Activated CD4-positive, alpha-beta memory T cell treated with anti-CD3 and anti-CD28 coated beads for 36 hours (primary cell): ENCODE measurements at regions not wholly inside any gene's neighbourhood (a gene's known extent, or its start where the extent isn't known, plus 50 kb on each side); places are given as distances from the start of the nearest gene placed in this dataset.

Experiments
- CTCF ChIA-PET: fragments of 350-600 bp; sonication (Branson Sonifier 250); formaldehyde crosslinking; loops from one replicate; lab custom pipeline; 2021; ENCODE audit warnings: antibody characterized with exemption, inconsistent platforms; lab: Charles Lee
- POLR2A ChIA-PET: fragments of 350-600 bp; sonication (Branson Sonifier 250); formaldehyde crosslinking; loops from one replicate; lab custom pipeline; 2021; ENCODE audit warnings: antibody characterized with exemption; lab: Charles Lee
- DNase-seq: peaks from one replicate; pipeline ENCODE4 v3.0.0-alpha.2; 2020
- H3K27ac Mint-ChIP-seq: one replicate; pipeline ENCODE4 v1.8.0; 2021; ENCODE audit warnings: mixed read lengths
- H3K27me3 Mint-ChIP-seq: one replicate; pipeline ENCODE4 v1.8.0; 2021; ENCODE audit warnings: mixed read lengths
- H3K36me3 Mint-ChIP-seq: one replicate; pipeline ENCODE4 v1.8.0; 2021; ENCODE audit warnings: mixed read lengths
- H3K4me1 Mint-ChIP-seq: one replicate; pipeline ENCODE4 v1.8.0; 2021; ENCODE audit warnings: low read depth, mixed read lengths
- H3K4me3 Mint-ChIP-seq: one replicate; pipeline ENCODE4 v1.8.0; 2021; ENCODE audit warnings: mild to moderate bottlenecking, mixed read lengths
- H3K9me3 Mint-ChIP-seq: one replicate; pipeline ENCODE4 v1.8.0; 2021; ENCODE audit warnings: mixed read lengths
- intact Hi-C: fragments of 100-400 bp; cut with micrococcal nuclease; formaldehyde crosslinking; loops from one replicate; pipeline ENCODE4 v1.15.1; 2023

DNA sequence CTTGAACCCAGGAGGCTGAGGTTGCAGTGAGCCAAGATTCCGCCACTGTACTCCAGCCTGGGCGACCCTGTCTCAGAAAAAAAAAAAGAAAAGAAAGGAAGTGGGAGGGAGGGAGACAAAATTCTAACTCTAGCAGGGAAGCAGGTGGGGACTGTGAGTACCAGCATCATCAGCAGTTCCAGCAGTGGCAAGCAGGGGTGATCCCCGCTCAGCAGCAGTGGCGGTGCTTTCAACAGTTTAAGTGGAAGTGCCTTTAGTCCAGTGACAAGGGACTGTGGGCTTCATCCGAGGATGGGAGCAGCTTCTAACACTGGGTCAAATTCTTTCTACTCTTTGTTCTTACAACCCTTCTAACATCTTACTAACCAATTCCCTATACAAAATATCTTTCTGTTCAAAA, 858.1 kb upstream of the ADAMTS5 start:
- H3K27ac Mint-ChIP-seq: no peak overlapping the region
- no peaks in the 10 kb centered on the region for H3K4me1 Mint-ChIP-seq
- POLR2A ChIA-PET: no interaction called here
- H3K27me3 Mint-ChIP-seq: no peaks in the 10 kb centered on the region
- no peak for DNase-seq
- intact Hi-C loops: no loop called here
- H3K9me3 Mint-ChIP-seq: peaks cover 9% of the 10 kb centered on the region
- CTCF ChIA-PET: no interaction called here
- no peak overlapping the region for H3K4me3 Mint-ChIP-seq
- no peaks in the 10 kb centered on the region for H3K36me3 Mint-ChIP-seq

DNA sequence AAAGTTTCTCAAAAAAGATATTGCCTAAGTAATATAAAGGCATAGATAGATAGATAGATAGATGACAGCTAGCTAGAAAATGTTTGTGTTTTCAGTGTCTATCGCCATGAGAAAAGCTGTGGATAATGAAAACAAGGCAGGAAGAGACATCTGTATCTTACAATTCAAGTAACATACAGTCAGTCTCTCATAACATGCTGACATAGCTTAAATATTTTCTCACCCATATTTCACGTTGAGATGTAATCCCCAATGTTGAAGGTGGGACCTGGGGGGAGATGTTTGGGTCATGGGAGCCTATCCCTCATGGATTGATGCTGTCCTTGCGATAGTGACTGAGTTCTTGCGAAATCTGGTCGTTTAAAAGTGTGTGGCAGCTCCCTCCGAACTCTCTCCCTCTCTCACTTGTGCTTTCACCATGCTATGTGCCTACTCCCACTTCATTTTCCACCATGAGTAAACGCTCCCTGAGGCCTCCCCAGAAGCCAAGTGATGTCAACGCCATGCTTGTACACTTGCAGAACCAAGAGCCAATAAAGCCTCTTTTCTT, 856.8 kb upstream of the ADAMTS5 start:
- ChIA-PET POLR2A (no interaction called here), CTCF (no interaction called here)

DNA sequence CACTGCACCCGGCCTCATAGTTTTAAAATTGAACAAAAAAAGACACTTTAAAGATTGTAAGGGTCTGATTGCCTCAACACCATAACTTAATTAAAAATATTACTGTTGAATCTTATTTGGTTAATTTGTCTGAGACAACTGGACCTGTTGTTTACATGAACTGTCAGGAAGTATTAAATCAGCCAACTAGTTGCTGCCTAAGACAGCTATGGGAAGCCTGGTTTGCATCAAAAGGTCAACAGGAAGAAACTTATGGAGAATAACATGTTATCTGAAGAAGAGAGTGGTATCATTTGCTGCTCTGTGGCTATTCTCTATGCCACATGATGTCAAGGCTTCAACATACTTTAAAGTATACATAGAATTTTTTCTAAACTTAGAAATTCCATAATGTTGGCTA, 853.5 kb upstream of the ADAMTS5 start:
- Mint-ChIP-seq H3K4me3 (no peak overlapping the region), H3K27ac (no peak overlapping the region), H3K27me3 (no peaks in the 10 kb centered on the region), H3K9me3 (peaks cover 3% of the 10 kb centered on the region), H3K36me3 (no peaks in the 10 kb centered on the region), H3K4me1 (no peaks in the 10 kb centered on the region)
- DNase-seq: no peak
- CTCF ChIA-PET: no interaction called here
- POLR2A ChIA-PET: no interaction called here
- intact Hi-C loops: no loop called here

More for the DNA sequence above, 856.8 kb upstream of the ADAMTS5 start:
- H3K27me3 Mint-ChIP-seq: no peaks in the 10 kb centered on the region
- H3K4me1 Mint-ChIP-seq: no peaks in the 10 kb centered on the region
- intact Hi-C loops: no loop called here
- no peaks in the 10 kb centered on the region for H3K36me3 Mint-ChIP-seq
- no peak overlapping the region for H3K4me3 Mint-ChIP-seq
- peaks cover 9% of the 10 kb centered on the region for H3K9me3 Mint-ChIP-seq
- no peak for DNase-seq
- no peak overlapping the region for H3K27ac Mint-ChIP-seq

DNA sequence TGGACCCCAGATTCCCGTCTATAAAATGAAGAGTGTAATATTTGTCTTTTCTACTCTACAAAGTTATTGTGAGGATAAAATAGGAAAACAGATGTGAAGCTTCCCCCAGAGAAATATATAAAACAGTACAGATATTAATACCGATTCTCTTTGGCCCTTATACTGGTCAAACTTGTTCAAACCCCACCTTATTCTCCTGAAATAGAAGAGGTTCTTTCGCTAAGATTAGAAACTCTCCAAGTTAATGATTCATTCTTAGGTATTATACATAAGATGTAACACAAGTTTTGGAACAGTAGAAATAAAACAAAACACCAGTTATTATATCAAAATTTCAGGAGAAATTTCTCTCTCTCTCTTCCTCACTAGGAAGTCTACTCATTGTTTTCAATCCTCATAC, 852.4 kb upstream of the ADAMTS5 start:
- DNase-seq: no peak
- no peak overlapping the region for H3K4me3 Mint-ChIP-seq
- no peaks in the 10 kb centered on the region for H3K36me3 Mint-ChIP-seq
- no peaks in the 10 kb centered on the region for H3K4me1 Mint-ChIP-seq
- POLR2A ChIA-PET: no interaction called here
- CTCF ChIA-PET: no interaction called here
- intact Hi-C loops: no loop called here
- H3K27ac Mint-ChIP-seq: no peak overlapping the region
- H3K9me3 Mint-ChIP-seq: peaks cover 3% of the 10 kb centered on the region
- no peaks in the 10 kb centered on the region for H3K27me3 Mint-ChIP-seq

DNA sequence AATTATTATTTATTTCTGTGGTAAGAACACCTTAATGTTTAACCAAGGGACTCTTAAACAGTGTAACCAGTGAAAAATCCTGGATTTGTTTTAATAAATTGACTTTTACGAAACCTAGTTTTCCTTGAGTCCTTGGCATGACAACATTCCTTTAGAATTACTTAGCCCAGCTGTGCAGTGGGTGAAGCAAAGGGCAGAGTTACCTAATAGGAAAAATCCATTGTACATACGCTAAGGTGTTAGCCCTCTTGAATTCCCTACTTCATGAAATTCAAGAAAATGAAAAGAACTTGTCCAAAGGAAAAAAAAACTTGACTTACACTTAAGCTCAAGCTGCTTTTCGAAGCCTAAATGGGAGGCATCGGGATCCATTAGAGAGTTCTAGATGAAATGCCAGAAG, 852.0 kb upstream of the ADAMTS5 start:
- Mint-ChIP-seq H3K36me3 (no peaks in the 10 kb centered on the region), H3K27me3 (no peaks in the 10 kb centered on the region), H3K27ac (no peak overlapping the region), H3K4me3 (no peak overlapping the region), H3K4me1 (no peaks in the 10 kb centered on the region), H3K9me3 (peaks cover 2% of the 10 kb centered on the region)
- DNase-seq: no peak
- CTCF ChIA-PET: no interaction called here
- POLR2A ChIA-PET: no interaction called here
- intact Hi-C loops: no loop called here

DNA sequence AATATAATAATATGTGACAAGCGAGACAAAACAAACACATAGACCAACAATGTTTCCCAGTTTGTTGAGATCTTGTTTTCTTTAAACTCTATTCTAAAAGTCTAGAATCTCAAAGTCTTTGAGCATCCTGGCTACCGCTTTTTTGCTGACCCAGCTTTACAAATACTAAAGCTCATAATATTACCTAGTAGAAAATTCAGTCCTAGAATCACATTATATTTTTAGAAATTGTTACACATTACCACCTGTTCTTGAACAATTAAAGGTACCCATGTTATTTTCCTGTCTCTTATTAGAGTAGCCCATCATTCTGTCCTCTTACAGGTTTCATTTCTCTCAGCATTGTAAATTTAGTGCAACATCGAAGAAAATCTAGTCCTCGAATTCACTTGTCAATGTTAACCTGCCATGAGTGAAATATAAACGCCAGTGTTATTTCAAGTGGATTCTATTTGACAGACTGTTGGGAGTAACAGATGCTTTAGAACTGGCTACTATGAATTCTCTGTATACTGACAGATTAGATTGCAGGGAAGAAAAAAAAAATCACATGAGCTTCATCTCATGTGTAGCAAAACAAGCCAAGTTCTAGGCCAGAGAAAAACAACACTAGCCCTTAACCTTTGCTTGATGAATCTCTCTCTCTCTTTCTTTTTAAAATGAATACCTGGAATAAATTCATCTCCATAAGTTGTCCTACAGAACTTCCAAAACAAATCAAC, 851.2 kb upstream of the ADAMTS5 start:
- no peaks in the 10 kb centered on the region for H3K4me1 Mint-ChIP-seq
- no peaks in the 10 kb centered on the region for H3K27me3 Mint-ChIP-seq
- intact Hi-C loops: no loop called here
- POLR2A ChIA-PET: no interaction called here
- CTCF ChIA-PET: interaction anchor here (0.9 kb wide), 1 partner anchor 15 kb away, joined by 3 read pairs; no protein-coding TSS in a partner anchor
- no peaks in the 10 kb centered on the region for H3K9me3 Mint-ChIP-seq
- no peaks in the 10 kb centered on the region for H3K36me3 Mint-ChIP-seq
- no peak overlapping the region for H3K4me3 Mint-ChIP-seq
- no peak for DNase-seq
- no peak overlapping the region for H3K27ac Mint-ChIP-seq

DNA sequence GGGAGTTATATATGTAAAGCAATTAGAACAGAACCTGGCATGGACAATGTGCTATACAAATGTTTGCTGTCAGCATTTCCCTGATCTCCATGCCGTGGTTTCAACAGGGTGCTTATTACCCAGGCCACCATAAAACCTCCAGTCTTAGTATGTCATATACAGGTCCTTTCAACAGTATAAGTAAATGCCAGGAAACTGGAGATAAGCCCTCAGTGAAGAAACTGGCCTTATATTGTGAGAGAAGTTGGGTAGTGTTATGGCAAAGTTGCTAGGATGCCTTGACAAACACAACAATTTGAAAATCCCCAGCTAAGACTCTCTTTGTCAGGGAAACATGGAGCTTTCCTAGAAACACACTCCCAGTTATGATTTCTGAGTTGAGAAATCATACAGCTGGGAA, 850.2 kb upstream of the ADAMTS5 start:
- Mint-ChIP-seq H3K36me3 (no peaks in the 10 kb centered on the region), H3K9me3 (no peaks in the 10 kb centered on the region), H3K27ac (no peak overlapping the region), H3K27me3 (no peaks in the 10 kb centered on the region), H3K4me1 (no peaks in the 10 kb centered on the region), H3K4me3 (no peak overlapping the region)
- ChIA-PET POLR2A (no interaction called here), CTCF (no interaction called here)
- intact Hi-C loops: no loop called here
- DNase-seq: no peak

DNA sequence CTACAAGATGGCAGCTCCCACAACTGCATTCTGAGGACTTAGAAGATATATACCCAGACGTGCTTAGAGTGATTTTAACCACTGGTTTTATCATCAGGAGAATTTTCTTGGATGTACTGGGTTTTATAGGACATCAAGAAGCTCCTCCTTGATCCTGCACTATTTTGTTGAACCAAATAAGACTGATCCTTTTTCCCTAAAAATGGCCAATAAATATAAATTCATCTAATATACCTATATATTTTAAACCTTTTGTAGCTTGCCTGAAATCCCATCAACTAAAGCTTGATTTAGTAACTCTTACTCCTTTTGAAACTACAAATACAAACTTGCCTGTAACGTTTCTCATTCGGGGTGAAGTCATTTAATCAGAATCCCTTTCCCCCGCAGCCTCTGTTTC, 849.4 kb upstream of the ADAMTS5 start:
- no peaks in the 10 kb centered on the region for H3K4me1 Mint-ChIP-seq
- no peaks in the 10 kb centered on the region for H3K36me3 Mint-ChIP-seq
- CTCF ChIA-PET: no interaction called here
- H3K27ac Mint-ChIP-seq: no peak overlapping the region
- no peak overlapping the region for H3K4me3 Mint-ChIP-seq
- POLR2A ChIA-PET: no interaction called here
- no peak for DNase-seq
- no peaks in the 10 kb centered on the region for H3K27me3 Mint-ChIP-seq
- intact Hi-C loops: no loop called here
- no peaks in the 10 kb centered on the region for H3K9me3 Mint-ChIP-seq

DNA sequence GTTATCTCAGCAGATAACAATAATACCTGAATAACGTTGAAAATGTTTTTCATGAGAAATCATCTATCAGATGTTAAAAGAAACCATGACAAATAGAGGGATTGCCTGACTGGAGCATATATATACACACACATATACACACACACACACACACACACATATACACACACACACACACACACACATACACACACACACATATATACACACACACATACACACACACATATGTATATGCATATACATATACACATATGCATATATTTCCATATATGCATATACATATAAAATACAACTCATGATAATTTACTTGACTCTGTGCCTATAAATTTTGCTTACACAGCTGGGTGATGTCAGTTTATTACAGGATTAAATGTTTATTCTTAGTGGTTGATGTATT, 847.3 kb upstream of the ADAMTS5 start:
- H3K4me3 Mint-ChIP-seq: no peak overlapping the region

DNA sequence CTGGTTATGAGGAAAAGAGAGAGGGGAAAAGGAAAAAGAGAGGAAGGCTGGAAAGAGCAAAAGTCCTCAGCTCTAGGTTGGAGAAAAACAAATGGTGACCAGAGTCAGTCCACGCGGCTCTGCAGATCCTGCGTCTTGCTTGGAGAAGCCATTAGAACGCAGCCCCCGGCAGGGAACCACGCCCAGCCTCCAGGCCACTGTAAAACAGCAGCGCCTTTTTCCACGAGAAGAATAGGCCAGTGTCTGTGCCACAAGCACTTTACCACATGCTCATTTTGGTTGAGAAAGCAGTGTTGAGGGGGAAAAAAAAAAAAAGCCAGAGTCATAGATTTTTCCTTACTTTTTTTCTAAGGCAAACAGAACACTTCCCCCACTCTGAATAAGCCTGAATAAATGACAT, 846.9 kb upstream of the ADAMTS5 start:
- Mint-ChIP-seq H3K36me3 (no peaks in the 10 kb centered on the region), H3K4me3 (no peak overlapping the region), H3K9me3 (no peaks in the 10 kb centered on the region), H3K27ac (no peak overlapping the region), H3K4me1 (no peaks in the 10 kb centered on the region), H3K27me3 (no peaks in the 10 kb centered on the region)
- intact Hi-C loops: no loop called here
- POLR2A ChIA-PET: no interaction called here
- CTCF ChIA-PET: no interaction called here
- no peak for DNase-seq

More for the DNA sequence above, 847.3 kb upstream of the ADAMTS5 start:
- no peak overlapping the region for H3K27ac Mint-ChIP-seq
- H3K36me3 Mint-ChIP-seq: no peaks in the 10 kb centered on the region
- no peak for DNase-seq
- CTCF ChIA-PET: no interaction called here
- no peaks in the 10 kb centered on the region for H3K27me3 Mint-ChIP-seq
- POLR2A ChIA-PET: no interaction called here
- intact Hi-C loops: no loop called here
- H3K9me3 Mint-ChIP-seq: no peaks in the 10 kb centered on the region
- no peaks in the 10 kb centered on the region for H3K4me1 Mint-ChIP-seq

DNA sequence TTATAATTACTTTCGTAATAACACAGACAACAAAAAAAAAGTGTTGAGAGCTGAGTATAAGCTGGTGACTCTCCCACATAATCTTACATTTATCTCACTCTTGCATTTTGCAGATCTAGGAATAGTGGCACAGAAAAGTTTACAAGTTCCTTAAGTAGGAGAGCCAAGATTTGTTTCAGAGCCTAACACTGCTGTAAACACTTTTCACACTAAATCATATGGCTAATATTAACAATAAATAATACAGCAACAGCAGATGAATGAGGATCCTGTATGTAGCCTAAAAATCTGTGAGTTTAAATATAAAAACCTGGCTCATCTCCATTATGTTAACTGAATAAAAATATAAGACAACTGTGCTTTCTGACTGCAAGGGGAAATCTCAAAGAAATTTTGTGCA, 846.5 kb upstream of the ADAMTS5 start:
- Mint-ChIP-seq H3K27me3 (no peaks in the 10 kb centered on the region), H3K4me1 (no peaks in the 10 kb centered on the region), H3K9me3 (no peaks in the 10 kb centered on the region), H3K4me3 (no peak overlapping the region), H3K27ac (no peak overlapping the region), H3K36me3 (no peaks in the 10 kb centered on the region)
- intact Hi-C loops: no loop called here
- no peak for DNase-seq
- POLR2A ChIA-PET: no interaction called here
- CTCF ChIA-PET: no interaction called here

DNA sequence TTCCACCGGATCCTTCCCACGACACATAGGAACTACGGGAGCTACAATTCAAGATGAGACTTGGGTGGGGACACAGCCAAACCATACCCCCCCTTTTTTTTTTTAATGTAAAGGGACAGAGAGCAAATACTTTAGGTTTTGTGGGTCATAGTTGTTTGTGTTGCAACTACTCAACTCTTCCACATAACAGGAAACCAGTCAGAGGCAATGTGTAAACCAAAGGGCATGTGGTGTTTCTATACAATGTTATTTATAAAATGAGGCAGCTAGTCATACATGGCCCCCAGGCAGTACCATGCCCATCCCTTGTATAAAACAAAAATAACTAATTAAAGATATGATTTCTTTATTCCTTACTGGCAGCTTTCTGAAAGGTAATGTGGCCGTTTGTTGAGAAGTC, 845.4 kb upstream of the ADAMTS5 start:
- H3K27ac Mint-ChIP-seq: no peak overlapping the region
- H3K9me3 Mint-ChIP-seq: no peaks in the 10 kb centered on the region
- no peaks in the 10 kb centered on the region for H3K4me1 Mint-ChIP-seq
- CTCF ChIA-PET: no interaction called here
- intact Hi-C loops: no loop called here
- no peaks in the 10 kb centered on the region for H3K27me3 Mint-ChIP-seq
- no peak overlapping the region for H3K4me3 Mint-ChIP-seq
- H3K36me3 Mint-ChIP-seq: no peaks in the 10 kb centered on the region
- POLR2A ChIA-PET: no interaction called here
- DNase-seq: no peak

DNA sequence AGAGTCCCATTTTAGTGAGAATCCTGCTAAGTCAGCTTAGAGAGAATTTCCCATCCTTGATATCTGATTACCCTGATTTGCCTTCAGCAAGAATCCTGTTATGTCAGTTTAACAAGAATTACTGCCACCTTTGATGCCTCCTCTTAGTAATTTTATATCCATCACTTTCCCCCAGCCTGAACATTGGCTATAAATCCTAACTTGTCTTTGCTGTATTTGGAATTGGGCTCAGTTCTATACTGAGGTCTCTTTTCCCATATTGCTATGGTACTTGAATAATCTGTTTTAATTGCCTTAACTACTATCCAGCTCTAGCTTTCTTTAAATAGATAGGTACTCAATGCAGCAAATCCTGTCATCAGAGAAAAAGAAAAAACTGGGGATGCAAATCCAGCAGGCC, 842.0 kb upstream of the ADAMTS5 start:
- no peaks in the 10 kb centered on the region for H3K27me3 Mint-ChIP-seq
- no peaks in the 10 kb centered on the region for H3K4me1 Mint-ChIP-seq
- no peak for DNase-seq
- ChIA-PET POLR2A (no interaction called here), CTCF (no interaction called here)
- H3K9me3 Mint-ChIP-seq: no peaks in the 10 kb centered on the region
- no peak overlapping the region for H3K4me3 Mint-ChIP-seq
- H3K27ac Mint-ChIP-seq: no peak overlapping the region
- H3K36me3 Mint-ChIP-seq: no peaks in the 10 kb centered on the region
- intact Hi-C loops: no loop called here
